ENCODE measurements at regions not wholly inside any gene's neighbourhood (a gene's known extent, or its start where the extent isn't known, plus 50 kb on each side); places are given as distances from the start of the nearest gene placed in this dataset.

- DNase-seq (ENCODE audit: low read depth): peak; percentile 10
- no peak overlapping the region for H3K4me3 ChIP-seq (ENCODE audit: low read depth, low read length)
These were observed 131.9 kb downstream of the RASSF10 start for GRCh38 chr11:13140873-13141655.

GRCh38 chr11:13141731-13142709 lies 132.9 kb downstream of the RASSF10 start:
- TF ChIP-seq CTCF (IDR thresholded peaks at IDR 0.05; ENCODE audit: low read depth, low read length) (no peak), MAX (IDR thresholded peaks at IDR 0.05; ENCODE audit: low read depth, low read length) (no peak)
- DNase-seq (ENCODE audit: low read depth): no peak
- H3K4me3 ChIP-seq (ENCODE audit: low read depth, low read length): no peak overlapping the region

More at GRCh38 chr11:13140873-13141655, 131.9 kb downstream of the RASSF10 start:
- TF ChIP-seq MAX (IDR thresholded peaks at IDR 0.05; ENCODE audit: low read depth, low read length): no peak
- TF ChIP-seq MYC (IDR thresholded peaks at IDR 0.05; ENCODE audit: low read depth, low read length): no peak
- no peak for TF ChIP-seq POLR2A (IDR thresholded peaks at IDR 0.05; ENCODE audit: extremely low read depth, insufficient read length)
- no peak for TF ChIP-seq CTCF (IDR thresholded peaks at IDR 0.05; ENCODE audit: low read depth, low read length)

- TF ChIP-seq CTCF (IDR thresholded peaks at IDR 0.05; ENCODE audit: low read depth, low read length): no peak
- no peak for TF ChIP-seq MAX (IDR thresholded peaks at IDR 0.05; ENCODE audit: low read depth, low read length)
- no peak for TF ChIP-seq MYC (IDR thresholded peaks at IDR 0.05; ENCODE audit: low read depth, low read length)
- no peak for TF ChIP-seq POLR2A (IDR thresholded peaks at IDR 0.05; ENCODE audit: extremely low read depth, insufficient read length)
- no peak overlapping the region for H3K4me3 ChIP-seq (ENCODE audit: low read depth, low read length)
- DNase-seq (ENCODE audit: low read depth): no peak
These were observed 133.9 kb upstream of the BMAL1 start for GRCh38 chr11:13143486-13144297.

GRCh38 chr11:13145461-13145860 lies 132.1 kb upstream of the BMAL1 start:
- no peak for TF ChIP-seq MAX (IDR thresholded peaks at IDR 0.05; ENCODE audit: low read depth, low read length)
- no peak for TF ChIP-seq MYC (IDR thresholded peaks at IDR 0.05; ENCODE audit: low read depth, low read length)
- no peak for TF ChIP-seq POLR2A (IDR thresholded peaks at IDR 0.05; ENCODE audit: extremely low read depth, insufficient read length)
- TF ChIP-seq CTCF (IDR thresholded peaks at IDR 0.05; ENCODE audit: low read depth, low read length): no peak
- DNase-seq (ENCODE audit: low read depth): no peak
- H3K4me3 ChIP-seq (ENCODE audit: low read depth, low read length): no peak overlapping the region

- DNase-seq (ENCODE audit: low read depth): no peak
- no peak overlapping the region for H3K4me3 ChIP-seq (ENCODE audit: low read depth, low read length)
- TF ChIP-seq POLR2A (IDR thresholded peaks at IDR 0.05; ENCODE audit: extremely low read depth, insufficient read length) (no peak), MAX (IDR thresholded peaks at IDR 0.05; ENCODE audit: low read depth, low read length) (no peak), MYC (IDR thresholded peaks at IDR 0.05; ENCODE audit: low read depth, low read length) (no peak), CTCF (IDR thresholded peaks at IDR 0.05; ENCODE audit: low read depth, low read length) (no peak)
These were observed 127.6 kb upstream of the BMAL1 start for GRCh38 chr11:13149991-13150390.
